ENCODE measurements at regions not wholly inside any gene's neighbourhood (a gene's known extent, or its start where the extent isn't known, plus 50 kb on each side); places are given as distances from the start of the nearest gene placed in this dataset.

DNA sequence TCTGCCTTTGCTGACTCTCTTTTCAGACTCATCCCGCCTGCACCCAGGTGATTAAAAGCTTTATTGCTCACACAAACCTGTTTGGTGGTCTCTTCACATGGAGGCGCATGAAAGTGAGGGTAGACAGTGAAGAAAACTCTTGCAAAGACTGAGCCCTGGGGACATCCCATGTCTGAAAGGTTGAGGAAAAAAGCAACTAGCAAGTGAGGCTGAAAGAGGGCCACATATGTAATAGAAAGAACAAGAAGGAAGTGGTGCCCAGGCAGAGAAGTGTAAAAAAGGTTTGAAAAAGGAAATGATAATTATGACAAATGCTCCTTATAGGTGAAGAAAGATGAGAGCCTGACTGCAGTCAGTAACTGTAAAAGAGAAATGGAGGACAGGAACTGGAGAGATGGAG lies 115.9 kb upstream of the NEK7 start:
- DNase-seq (ENCODE audit: low spot score): no peak

DNA sequence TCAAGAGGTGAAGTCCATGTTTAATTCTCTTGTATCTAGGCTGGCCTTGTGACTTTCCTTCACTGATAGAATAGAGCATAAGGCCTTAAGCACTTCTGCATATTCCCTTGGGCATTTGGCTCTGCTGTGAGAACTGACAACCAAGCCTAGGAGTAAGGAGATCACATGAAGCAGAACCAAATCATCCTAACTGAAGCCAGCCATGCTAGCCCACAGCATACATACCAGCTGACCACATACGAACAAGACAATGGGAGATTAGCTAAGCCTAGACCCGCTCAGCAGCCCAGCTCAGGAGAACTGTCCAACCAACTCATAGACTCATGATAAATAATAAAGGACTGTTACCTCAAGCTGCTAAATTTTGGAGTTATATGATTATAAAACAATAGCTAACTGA lies 114.6 kb upstream of the NEK7 start:
- no peak for DNase-seq (ENCODE audit: low spot score)

DNA sequence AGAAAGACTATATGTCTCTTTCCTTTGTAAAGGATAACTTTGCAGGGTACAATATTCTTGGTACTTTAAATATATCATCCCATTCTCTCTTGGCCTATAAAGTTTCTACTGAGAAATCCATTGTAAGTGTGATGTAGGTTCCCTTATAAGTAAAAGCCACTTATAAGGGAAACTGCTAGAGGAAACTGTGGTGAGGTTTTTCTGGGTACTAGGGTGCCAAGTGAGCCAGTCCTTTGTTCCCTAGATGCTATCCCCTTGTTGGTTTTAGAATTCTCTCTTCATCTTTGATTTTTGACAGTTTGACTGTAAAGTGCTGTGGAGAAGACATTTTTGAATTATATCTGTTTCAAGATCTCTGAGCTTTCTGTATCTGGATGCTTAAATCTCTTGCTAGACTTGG lies 108.9 kb upstream of the NEK7 start:
- DNase-seq (ENCODE audit: low spot score): no peak

DNA sequence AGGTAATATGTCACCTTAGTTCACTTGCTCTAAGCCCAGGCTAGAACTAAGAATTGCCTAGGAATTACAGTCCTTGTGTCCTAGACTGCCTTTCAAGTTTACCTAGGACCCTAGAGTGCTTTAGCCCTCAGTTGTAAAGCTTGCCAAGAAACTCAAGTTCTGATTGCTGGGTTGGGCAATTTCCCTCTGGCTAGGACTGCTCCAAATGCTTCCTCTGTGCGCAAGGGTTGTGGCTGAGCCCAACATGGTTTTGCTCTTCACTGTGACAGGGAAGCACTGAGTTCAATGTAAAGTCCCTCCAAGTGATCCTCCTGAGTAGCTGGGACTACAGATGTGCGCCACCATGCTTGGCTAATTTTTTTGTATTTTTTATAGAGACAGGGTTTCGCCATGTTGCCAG lies 102.3 kb upstream of the NEK7 start:
- DNase-seq (ENCODE audit: low spot score): no peak

DNA sequence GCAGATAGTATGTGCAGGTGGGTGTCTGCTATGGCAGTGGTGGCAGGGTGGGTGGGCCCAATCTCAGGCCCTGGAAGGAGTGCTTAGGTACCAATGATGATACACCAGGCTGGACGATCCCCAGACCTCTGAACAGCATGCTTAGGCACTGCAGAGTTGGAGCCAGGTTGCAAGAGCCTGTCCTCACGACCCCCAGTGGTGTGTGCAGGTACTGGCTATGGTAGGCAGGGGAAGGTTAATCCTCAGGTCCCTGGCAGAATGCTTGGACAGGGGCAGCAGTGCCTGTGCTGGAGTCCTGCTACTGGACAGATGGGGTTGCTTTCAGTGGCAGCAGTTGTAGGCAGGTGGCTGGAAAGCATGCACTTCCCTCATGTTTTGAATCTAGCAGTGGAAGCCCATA lies 100.5 kb upstream of the NEK7 start:
- DNase-seq (ENCODE audit: low spot score): no peak

DNA sequence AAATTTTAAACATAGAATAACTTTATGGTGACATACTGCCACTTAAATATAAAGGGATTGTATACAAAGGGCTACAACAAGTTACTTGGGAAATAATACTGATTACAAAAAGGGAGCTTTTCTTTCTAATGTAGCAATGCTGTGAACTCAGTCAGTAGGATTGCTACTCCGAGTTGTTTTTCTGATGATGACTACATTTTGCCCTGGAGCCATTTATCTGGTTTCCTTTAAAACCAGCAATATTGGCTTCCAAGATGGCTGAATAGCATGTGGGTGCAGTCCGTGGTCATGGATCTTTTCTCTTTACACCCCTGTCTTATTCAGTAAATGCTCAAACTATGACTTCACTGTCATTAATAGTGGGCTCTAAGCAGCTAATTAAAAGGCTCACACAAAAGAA lies 92.6 kb upstream of the NEK7 start:
- peak; percentile 15 for DNase-seq (ENCODE audit: low spot score)

DNA sequence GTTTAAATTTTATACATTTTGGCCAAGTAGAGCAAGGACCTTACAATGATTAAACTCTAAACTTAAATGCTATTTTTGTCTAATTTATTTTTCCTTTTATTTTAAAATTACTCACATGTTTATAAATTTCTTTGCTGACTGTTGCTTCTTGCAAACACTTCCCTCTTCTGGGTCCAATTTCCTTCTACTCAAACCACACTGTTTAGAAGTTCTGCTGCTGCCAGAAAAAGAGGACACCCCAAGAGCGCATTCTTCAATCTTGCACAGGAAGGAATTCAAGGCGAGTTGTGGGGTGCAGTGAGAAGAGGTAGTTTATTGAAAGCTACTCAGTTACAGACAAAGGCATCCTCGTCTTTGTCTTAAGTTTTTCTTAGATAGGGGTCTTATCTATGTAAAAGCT lies 88.5 kb upstream of the NEK7 start:
- DNase-seq (ENCODE audit: low spot score): no peak

DNA sequence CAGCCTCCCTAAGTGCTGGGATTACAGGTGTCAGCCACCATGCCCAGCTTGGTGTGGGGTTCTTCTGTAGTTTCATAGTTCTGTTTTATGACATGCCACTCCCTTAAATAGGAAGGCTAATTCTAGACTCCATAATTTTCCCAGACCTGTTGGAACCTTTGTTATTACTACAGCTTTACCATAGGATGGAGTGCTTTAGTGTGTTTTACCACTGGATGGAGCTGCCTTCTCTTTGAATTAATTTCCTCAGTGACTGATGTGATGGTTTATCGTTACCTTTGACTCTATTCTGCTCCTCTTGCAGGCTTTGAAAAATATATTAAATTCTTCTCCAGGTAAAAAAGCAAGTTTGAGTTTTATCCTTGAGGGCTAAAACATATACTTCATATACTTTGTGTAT lies 84.6 kb upstream of the NEK7 start:
- no peak for DNase-seq (ENCODE audit: low spot score)

DNA sequence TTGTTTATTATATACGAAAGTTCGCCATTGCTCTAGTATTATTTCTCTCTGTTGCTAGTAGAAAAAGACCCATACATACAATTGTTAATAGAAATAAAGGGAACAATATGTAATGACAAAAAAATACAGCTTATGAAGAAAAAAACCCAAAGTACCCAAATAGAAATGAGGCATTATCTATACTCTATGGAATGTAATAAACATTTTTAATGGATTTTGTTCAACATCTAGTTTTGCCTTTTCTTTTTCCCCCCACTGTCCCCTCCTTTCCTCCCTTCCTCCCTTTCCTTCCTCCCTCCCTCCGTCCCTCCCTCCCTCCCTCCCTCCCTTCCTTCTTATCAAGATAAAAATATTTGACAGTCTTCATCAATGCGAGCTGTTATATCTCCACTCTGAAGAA lies 81.5 kb upstream of the NEK7 start:
- DNase-seq (ENCODE audit: low spot score): no peak

DNA sequence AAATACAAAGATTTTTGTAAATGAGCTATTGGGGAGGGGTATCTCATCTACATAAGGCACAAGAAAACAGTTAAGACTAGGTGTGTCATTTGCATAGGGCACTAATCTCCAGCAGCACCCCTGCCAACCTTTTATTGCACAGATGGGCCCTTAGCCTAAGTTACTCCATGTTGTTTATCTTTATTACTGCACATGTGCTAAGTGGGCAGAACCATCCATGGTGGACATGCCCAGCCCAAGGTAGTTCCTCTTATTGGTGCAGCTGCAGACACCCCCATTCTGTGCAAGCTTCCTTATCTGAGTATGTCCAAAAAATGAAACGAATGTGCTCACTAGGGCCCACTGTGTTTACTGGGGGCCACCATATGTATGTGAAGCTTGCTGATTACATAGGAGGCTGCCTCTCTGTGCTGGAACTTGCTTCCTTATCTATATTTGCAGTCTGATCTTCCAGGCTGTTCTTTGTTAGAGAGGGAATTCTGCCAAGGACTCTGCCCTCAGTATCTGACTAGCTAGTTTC lies 77.3 kb upstream of the NEK7 start:
- DNase-seq (ENCODE audit: low spot score): no peak

DNA sequence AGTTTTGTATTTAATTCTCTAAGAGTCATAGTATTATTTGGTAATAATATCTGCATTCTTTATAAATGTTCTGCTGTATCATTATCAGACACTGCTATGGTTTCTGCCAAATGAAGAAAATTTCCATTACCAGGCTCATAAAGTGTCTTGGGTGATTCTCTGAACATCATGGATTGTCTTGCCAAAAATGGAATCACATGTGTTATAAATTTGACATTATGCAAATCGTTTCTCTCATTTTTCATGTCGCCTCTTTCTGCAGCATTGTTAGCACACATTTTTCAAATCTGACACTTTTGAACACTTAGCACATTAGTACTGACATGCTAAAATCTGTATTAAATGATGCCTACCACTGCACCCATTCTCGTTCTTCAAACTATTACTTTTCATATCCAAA lies 74.2 kb upstream of the NEK7 start:
- DNase-seq (ENCODE audit: low spot score): no peak

DNA sequence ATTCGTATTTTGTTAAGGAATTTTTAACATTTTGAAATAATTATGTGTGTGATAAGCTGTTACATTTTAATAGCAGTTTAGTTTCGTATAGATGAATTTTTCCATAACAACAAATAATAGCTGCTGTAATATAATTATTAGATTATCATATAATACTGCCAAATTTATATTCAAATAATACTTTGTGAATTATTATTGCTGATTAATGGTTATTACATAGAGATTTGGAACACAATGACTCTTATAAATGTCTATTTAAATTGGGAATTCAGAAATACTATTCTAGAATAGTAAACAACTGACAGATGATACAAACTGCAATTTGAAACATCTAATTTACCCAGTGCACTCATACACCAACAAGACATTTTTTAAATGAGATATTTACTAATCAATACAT lies 73.2 kb upstream of the NEK7 start:
- no peak for DNase-seq (ENCODE audit: low spot score)

DNA sequence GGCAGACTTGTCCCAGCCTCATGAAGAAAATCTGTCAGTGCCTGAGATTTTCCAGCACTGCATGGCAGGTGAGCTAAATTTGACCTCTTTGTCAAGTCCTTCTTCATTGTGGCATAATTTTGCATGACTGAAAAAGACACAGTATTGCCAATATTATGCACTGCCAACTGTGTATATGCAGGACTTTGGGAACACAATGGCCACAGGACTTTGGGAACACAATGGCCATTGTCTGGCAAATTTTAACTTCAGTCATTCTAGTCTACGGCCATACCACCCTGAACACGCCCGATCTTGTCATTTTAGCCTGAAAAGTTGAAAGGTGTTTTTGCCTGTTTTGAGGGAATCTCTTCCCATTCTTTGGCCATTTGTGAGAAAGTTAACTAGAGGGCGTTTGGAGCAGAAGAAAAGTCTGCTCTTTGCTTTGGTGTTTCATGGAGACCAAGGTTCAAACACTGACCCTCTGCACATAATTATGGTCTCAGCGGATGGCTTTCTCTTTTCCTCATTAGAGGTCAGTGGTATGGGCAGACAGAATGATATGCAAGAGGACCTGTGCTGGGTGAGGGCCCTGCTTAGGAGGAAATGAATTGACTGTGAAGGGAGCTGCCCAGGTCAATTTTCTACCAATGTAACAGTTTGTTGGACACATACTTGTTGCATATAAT lies 72.4 kb upstream of the NEK7 start:
- DNase-seq (ENCODE audit: low spot score): no peak

DNA sequence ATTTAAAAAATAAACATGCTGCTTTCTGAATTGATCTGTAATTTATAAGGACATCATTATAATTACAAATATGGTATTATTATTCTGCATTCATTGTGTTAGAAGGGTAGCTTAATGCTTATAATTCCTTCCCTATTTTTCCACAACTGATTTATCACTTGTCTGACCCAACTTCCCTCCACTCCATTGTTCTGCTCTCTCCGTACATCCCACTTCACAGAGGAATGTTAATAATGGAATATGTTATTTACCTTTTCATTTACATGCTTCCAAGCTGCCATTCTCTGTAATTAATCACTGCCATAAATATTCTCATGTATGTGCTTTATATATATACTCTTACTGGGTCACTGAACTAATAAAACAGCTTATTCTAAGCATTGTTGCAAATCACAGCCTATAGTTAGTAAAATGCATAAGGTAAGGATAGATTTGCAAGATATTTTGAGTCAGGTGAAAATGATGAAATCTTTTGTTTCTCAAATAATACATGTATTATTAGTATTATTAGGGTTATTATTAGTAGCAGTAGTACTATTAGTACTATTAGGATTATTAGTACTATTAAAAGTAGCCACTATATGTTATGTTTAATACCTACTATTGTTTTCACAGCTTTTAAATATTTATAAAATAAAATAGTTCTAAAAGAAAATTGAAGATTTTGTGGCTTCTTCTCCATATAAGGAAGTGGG lies 70.6 kb upstream of the NEK7 start:
- no peak for DNase-seq (ENCODE audit: low spot score)

DNA sequence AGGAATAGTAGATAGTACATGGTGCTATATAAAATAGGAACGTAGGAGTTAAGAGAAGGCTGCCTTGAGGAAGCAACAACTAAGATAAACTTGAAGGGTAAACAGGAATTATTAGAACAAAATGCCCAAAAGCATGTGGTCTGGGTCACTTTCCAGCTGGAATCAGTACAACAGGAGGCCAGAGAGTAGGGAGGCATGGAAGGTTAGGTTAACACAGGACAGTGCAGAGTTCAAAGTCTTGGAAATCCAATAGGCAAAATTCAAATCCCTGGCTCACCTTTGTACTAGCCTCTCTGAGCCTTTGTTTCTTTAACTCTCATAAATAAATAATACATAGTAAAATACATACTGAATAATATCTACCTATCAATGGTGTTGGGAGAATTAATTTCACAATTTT lies 69.0 kb upstream of the NEK7 start:
- no peak for DNase-seq (ENCODE audit: low spot score)

DNA sequence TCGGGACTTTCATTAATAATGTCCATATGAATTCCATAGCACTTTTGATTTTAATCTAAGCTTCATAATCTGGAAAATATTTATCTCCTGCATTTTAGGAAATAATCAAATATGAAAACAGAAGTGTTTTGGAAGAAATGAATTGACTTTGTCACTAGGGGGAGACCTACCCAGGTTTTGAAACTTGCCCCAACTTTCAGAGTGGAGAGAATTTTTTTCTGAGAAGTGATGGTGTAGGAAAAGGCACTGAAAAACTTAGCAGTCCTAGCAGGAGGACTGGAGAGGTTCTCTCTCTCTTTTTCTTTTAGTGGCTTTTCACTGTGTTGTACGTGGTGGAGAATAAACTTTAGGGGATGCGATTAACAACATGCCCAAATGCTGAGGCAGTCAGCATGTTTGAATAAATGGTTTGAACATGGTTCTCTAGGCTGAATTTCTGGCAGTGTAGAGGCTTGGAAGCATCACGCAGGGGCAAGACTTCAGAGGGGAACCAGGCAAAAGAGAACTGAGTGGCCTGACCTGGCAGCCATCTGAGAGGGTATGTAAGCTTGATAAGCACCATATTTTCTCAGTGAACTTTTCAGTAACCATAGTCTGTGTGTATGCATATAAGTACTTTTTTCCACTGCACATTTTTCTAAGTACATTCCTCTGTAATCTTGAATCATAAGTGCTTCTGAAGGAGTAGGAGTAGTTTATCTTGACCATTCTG lies 68.3 kb upstream of the NEK7 start:
- peak; percentile 64 for DNase-seq (ENCODE audit: low spot score)

DNA sequence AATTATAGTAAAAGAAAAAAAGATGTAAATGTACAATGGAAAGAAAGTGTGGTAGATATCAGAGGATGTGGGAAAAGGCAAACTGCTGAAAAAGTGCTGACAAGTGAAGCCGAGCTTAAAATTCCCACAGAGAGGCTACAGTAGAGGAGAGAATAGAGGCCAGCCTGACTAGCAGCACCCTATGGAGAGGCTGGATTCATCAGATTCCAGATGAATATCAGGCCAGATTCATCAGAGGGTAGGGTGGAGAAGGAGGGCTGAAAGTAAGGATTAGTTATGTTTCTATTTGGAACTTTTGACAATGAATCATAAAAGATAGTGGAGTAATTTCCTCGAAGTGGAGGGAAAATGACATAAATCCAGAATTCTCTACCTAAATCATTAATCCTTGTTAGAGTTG lies 60.4 kb upstream of the NEK7 start:
- peak; percentile 31 for DNase-seq (ENCODE audit: low spot score)

DNA sequence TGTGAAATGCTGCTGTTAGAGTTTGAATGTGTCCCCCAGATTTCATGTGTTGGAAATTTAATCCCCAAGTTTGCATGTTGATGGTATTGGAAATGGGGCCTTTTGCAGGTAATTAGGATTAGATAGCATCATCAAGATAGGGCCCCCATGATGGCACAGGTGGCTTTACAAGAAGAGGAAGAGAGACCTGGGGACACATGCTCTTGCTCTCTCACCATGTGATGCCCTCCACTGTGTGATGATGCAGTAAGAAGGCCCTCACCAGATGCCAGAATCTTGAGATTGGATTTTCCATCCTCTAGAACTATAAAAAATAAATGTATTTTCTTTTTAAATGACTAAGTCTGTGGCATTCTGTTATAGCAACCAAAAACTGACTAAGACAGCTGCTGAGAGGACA lies 57.0 kb upstream of the NEK7 start:
- no peak for DNase-seq (ENCODE audit: low spot score)

DNA sequence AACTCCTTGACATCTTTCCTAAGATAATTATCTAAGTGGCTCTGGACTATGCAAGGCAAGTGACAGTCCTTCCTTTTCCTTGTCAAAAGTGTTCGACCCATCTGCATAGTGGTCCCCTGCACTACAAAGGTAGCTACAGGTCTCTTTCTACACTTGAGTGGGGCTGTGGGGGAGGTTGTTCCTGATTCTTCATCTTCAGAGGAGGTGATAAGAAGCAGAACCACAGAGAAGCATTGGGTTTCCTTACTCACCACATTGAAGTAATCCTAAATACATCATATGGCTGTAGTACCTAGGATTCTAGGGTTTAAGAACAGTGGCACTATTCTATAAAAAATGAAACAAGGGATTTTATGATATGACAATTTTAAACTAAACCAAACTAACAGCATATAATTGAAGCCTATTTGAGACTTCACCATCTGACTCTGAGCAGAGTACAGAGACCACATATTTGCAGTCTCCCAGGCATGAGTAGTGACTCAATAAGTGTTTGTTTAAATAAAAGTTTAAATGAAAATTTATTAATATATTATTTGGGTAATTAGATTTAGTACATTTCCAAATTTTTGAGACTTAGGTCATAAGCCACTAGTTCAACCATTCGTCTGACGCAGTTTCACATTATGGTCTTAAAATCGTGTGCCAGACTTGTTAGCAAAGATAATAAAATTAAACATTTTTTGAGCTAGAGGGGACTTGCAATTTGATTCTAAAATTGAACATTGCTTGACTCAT lies 54.9 kb upstream of the NEK7 start:
- DNase-seq (ENCODE audit: low spot score): no peak

DNA sequence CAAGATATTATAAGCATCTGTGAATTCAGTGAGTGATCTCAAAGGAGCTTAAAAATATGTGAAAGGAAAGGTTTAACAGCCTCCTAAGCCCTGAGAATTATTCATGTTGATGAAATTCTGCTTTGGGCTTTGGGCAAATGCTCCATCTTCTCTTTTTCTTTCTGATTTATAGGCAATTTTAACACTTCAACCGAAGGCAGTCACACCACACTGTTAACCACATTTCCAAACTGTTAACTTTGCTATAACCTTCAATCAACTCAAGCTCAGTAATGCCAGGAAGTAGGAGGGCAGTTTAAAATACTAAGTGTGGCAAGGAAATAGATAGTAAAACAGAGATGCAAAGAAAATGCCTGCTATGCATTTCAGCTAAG lies 54.4 kb upstream of the NEK7 start:
- peak; percentile 34 for DNase-seq (ENCODE audit: low spot score)

DNA sequence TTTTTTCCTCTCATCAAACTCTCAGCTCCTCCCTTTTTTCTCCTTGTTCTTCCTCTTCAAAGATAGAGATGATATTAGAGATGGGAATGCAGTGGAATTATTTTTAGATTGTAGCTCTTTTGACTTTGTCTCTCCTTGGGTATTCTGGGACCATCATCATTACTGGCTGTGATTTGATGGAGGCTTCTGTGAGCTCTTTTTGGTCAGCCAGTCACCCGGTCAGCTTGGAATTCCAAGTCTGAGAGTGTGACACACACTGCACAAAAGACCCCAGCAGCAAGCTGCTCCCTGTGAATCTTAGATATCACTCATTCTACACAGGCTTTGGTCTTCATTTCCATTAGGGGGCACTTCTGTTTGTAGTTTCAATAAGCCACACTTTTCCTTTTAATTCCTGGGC lies 51.6 kb upstream of the NEK7 start:
- no peak for DNase-seq (ENCODE audit: low spot score)

DNA sequence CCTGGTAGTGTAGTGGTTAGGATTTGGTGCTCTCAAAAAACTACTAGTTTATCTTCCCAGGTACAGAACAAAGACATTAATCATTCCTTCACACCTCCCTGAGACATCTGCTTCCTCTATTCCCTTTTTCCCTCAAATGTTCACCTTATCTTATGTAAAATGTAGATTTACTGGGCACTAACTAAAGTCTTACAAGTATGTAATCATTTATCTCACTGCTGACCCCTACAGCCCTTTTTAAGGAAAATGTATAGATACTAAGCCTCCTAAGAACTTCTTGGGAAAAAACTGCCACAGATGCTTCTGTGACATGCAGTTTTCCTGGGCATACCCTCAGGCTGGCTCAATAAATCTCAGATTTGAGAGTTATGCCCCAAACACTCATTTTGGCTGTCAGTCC lies 50.8 kb upstream of the NEK7 start:
- no peak for DNase-seq (ENCODE audit: low spot score)

Data from AG20443 (cell line).